ENCODE measurements at regions not wholly inside any gene's neighbourhood (a gene's known extent, or its start where the extent isn't known, plus 50 kb on each side); places are given as distances from the start of the nearest gene placed in this dataset.
A peak's percentile ranks its signal among the peaks of the same experiment; 100 is the strongest.

DNA sequence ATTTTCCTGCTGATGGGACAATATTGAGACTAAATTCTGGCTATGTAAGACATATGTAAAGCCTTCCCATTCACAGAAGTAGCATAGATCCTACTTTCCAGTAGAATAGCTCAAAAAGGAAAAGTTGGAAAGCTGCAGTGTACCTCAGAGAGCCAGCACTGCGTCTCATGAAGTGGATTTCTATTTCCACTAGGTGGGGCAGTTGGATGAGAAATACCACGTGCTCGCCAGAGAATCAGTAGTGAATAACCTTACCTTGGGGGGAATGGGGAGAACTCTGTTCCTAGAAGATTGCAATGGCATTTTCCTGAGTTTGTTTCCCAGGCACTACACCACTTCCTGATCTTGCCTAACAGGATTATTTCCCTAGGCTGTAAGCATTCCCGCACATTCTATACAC is 907.1 kb downstream of the FSTL5 start:
- H4K20me1 ChIP-seq (ENCODE audit: insufficient read depth, poor library complexity, severe bottlenecking) = no peaks in the 10 kb centered on the region
- no peak overlapping the region for H2AFZ ChIP-seq
- no peaks in the 10 kb centered on the region for H3K9me2 ChIP-seq (replicated peaks; ENCODE audit: insufficient read depth)
- no peak overlapping the region for H3K27ac ChIP-seq
- no peaks in the 10 kb centered on the region for H3K4me1 ChIP-seq (ENCODE audit: insufficient read depth)
- H3K27me3 ChIP-seq = no peaks in the 10 kb centered on the region
- H3K36me3 ChIP-seq (replicated peaks; ENCODE audit: insufficient read depth, low read depth) = no peaks in the 10 kb centered on the region
- DNase-seq (ENCODE audit: low spot score) = peak; percentile 7
- no peaks in the 10 kb centered on the region for H3K9me3 ChIP-seq (ENCODE audit: low read depth)
- TF ChIP-seq EZH2phosphoT487 (IDR thresholded peaks at IDR 0.05; ENCODE audit: low read depth, severe bottlenecking, unreplicated experiment) (no peak), EZH2 (IDR thresholded peaks at IDR 0.05; ENCODE audit: borderline replicate concordance) (no peak)
- TF ChIP-seq, protein P1, sequence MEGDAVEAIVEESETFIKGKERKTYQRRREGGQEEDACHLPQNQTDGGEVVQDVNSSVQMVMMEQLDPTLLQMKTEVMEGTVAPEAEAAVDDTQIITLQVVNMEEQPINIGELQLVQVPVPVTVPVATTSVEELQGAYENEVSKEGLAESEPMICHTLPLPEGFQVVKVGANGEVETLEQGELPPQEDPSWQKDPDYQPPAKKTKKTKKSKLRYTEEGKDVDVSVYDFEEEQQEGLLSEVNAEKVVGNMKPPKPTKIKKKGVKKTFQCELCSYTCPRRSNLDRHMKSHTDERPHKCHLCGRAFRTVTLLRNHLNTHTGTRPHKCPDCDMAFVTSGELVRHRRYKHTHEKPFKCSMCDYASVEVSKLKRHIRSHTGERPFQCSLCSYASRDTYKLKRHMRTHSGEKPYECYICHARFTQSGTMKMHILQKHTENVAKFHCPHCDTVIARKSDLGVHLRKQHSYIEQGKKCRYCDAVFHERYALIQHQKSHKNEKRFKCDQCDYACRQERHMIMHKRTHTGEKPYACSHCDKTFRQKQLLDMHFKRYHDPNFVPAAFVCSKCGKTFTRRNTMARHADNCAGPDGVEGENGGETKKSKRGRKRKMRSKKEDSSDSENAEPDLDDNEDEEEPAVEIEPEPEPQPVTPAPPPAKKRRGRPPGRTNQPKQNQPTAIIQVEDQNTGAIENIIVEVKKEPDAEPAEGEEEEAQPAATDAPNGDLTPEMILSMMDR (IDR thresholded peaks at IDR 0.05; ENCODE audit: poor library complexity) = peak; percentile 17
- H3K79me2 ChIP-seq = no peaks in the 10 kb centered on the region
- H3K4me2 ChIP-seq = no peak overlapping the region
- WGBS (ENCODE audit: low lambda C conversion rate, missing lambda C conversion rate) = 91% methylated on average over 4 of the region's 4 CpGs
- H3K4me3 ChIP-seq = no peak overlapping the region

DNA sequence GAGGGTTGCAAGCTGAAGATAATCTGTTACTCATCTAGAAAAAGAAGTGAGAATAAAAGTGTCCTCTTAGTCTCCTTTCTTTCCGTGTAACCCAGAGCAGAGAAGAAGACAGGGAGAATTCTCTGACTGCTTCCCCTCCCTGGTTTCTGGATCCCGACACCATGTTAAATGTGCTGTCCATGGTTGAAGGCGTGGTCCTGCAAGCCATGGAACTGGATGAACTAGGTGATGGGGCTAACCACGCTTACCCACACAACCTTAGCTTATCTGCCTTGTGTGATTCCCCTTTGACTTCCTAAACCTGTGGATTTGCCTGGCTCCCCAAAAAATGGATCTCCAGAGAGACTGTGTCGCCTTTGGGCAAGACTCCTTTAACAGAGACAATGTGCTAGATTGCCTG is 907.6 kb downstream of the FSTL5 start:
- Histone ChIP-seq H3K9me3 (ENCODE audit: low read depth) (no peaks in the 10 kb centered on the region), H3K79me2 (no peaks in the 10 kb centered on the region), H3K27ac (no peak overlapping the region), H3K27me3 (no peaks in the 10 kb centered on the region), H3K4me1 (ENCODE audit: insufficient read depth) (no peaks in the 10 kb centered on the region), H3K36me3 (replicated peaks; ENCODE audit: insufficient read depth, low read depth) (no peaks in the 10 kb centered on the region), H3K4me2 (no peak overlapping the region), H3K9me2 (replicated peaks; ENCODE audit: insufficient read depth) (no peaks in the 10 kb centered on the region), H2AFZ (no peak overlapping the region), H3K4me3 (no peak overlapping the region), H4K20me1 (ENCODE audit: insufficient read depth, poor library complexity, severe bottlenecking) (no peaks in the 10 kb centered on the region)
- 89% methylated on average over 5 of the region's 5 CpGs for WGBS (ENCODE audit: low lambda C conversion rate, missing lambda C conversion rate)
- DNase-seq (ENCODE audit: low spot score) = no peak
- TF ChIP-seq, protein P1 (IDR thresholded peaks at IDR 0.05; ENCODE audit: poor library complexity) = no peak
- TF ChIP-seq EZH2 (IDR thresholded peaks at IDR 0.05; ENCODE audit: borderline replicate concordance) (no peak), EZH2phosphoT487 (IDR thresholded peaks at IDR 0.05; ENCODE audit: low read depth, severe bottlenecking, unreplicated experiment) (no peak)

DNA sequence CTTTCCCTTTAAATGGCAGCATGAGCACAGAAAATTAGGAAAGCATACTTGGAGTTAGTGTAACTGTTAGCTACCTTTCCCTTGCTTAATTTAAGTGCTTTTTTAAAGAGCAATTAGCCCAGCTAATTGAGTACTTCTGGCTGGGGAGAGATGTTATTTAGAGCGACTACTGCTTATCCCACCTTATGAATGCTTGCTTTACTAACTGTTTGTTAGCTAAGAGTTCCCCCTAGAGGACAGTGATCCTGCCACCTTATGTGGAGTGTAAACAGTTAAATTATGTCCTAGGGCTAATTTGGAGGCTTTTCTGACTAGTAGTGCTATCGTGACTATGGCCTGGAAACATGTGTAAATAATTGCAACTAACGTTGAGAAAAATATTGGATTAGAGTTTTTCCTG is 909.4 kb downstream of the FSTL5 start:
- WGBS (ENCODE audit: low lambda C conversion rate, missing lambda C conversion rate) = 66% methylated on average over 3 of the region's 3 CpGs
- Histone ChIP-seq H3K9me3 (ENCODE audit: low read depth) (no peaks in the 10 kb centered on the region), H3K36me3 (replicated peaks; ENCODE audit: insufficient read depth, low read depth) (no peaks in the 10 kb centered on the region), H3K27ac (no peak overlapping the region), H3K4me1 (ENCODE audit: insufficient read depth) (no peaks in the 10 kb centered on the region), H3K9me2 (replicated peaks; ENCODE audit: insufficient read depth) (no peaks in the 10 kb centered on the region), H3K4me3 (no peak overlapping the region), H3K79me2 (no peaks in the 10 kb centered on the region), H4K20me1 (ENCODE audit: insufficient read depth, poor library complexity, severe bottlenecking) (no peaks in the 10 kb centered on the region), H3K27me3 (no peaks in the 10 kb centered on the region), H2AFZ (no peak overlapping the region), H3K4me2 (no peak overlapping the region)
- DNase-seq (ENCODE audit: low spot score) = no peak
- TF ChIP-seq EZH2phosphoT487 (IDR thresholded peaks at IDR 0.05; ENCODE audit: low read depth, severe bottlenecking, unreplicated experiment) (no peak), EZH2 (IDR thresholded peaks at IDR 0.05; ENCODE audit: borderline replicate concordance) (no peak)
- TF ChIP-seq, protein P1 (IDR thresholded peaks at IDR 0.05; ENCODE audit: poor library complexity) = no peak
